Naive thymus-derived CD8-positive, alpha-beta T cell (primary cell): ENCODE measurements at regions not wholly inside any gene's neighbourhood (a gene's known extent, or its start where the extent isn't known, plus 50 kb on each side); places are given as distances from the start of the nearest gene placed in this dataset.
"Not testable (repeated sequence)": the region's sequence is repeated elsewhere in the genome, so short reads cannot be mapped to it uniquely, and the experiment has no call there.

Experiments
- ATAC-seq, 2 donors: fragments of 150-1000 bp; cut with Tn5 transposase in 1 of 2; sonication (Bioruptor Pico), chemical (Tn5 transposase) in 1 of 2; 1 replicate in 1 of 2; 2 replicates in 1 of 2; pipeline ENCODE4 v1.10.0; 2021; ENCODE audit warnings: mild to moderate bottlenecking in 2 of 2, moderate library complexity in 2 of 2
- POLR2A ChIA-PET: fragments of 350-600 bp; sonication (Branson Sonifier 250); formaldehyde crosslinking; loops from one replicate; lab custom pipeline; 2021; ENCODE audit warnings: antibody characterized with exemption; lab: Charles Lee
- DNase-seq, 10 donors: peaks; one replicate each; pipeline versions ENCODE4 v3.0.0 to v3.0.0-alpha.2; 2020 to 2022
- H3K27ac Mint-ChIP-seq, 10 donors: one replicate each; pipeline ENCODE4 v1.8.0; 2020 to 2022; ENCODE audit warnings: mild to moderate bottlenecking in 10 of 10, mixed read lengths in 10 of 10, moderate library complexity in 4 of 10, inconsistent platforms in 1 of 10
- H3K27me3 Mint-ChIP-seq, 5 donors: one replicate each; pipeline ENCODE4 v1.8.0; 2021 to 2022; ENCODE audit warnings: mixed read lengths in 5 of 5
- H3K36me3 Mint-ChIP-seq, 3 donors: one replicate each; pipeline ENCODE4 v1.8.0; 2020 to 2022; ENCODE audit warnings: mixed read lengths in 3 of 3, mild to moderate bottlenecking in 2 of 3, inconsistent platforms in 1 of 3
- H3K4me1 Mint-ChIP-seq, 4 donors: one replicate each; pipeline ENCODE4 v1.8.0; 2021 to 2022; ENCODE audit warnings: mixed read lengths in 4 of 4
- H3K4me3 Mint-ChIP-seq, 10 donors: one replicate each; pipeline ENCODE4 v1.8.0; 2020 to 2022; ENCODE audit warnings: mild to moderate bottlenecking in 10 of 10, mixed read lengths in 10 of 10, moderate library complexity in 6 of 10, inconsistent platforms in 1 of 10
- H3K9me3 Mint-ChIP-seq, 9 donors: one replicate each; pipeline ENCODE4 v1.8.0; 2020 to 2022; ENCODE audit warnings: mixed read lengths in 9 of 9, mild to moderate bottlenecking in 3 of 9, inconsistent platforms in 1 of 9, moderate library complexity in 1 of 9

DNA sequence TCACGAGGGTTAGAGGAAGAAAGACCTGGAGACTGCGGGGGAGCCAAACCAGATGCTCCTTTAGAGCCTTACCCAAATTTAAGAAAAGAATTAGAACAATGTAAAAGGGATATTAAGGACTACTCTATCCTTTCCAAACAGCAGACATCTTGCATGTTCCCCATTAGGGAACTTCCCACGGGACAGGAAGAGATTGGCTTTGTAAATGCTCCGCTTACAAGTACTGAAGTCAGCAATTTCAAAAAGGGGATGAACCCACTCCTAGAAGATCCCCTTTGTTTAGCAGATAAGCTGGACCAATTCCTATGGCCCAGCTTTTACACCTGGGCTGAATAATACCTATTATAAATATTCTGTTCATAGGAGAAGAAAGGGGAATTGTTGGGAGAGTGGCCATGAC lies 74.2 kb downstream of the APOBEC1 start:
- H3K36me3 Mint-ChIP-seq = no peaks in the 10 kb centered on the region
- POLR2A ChIA-PET = no interaction called here

DNA sequence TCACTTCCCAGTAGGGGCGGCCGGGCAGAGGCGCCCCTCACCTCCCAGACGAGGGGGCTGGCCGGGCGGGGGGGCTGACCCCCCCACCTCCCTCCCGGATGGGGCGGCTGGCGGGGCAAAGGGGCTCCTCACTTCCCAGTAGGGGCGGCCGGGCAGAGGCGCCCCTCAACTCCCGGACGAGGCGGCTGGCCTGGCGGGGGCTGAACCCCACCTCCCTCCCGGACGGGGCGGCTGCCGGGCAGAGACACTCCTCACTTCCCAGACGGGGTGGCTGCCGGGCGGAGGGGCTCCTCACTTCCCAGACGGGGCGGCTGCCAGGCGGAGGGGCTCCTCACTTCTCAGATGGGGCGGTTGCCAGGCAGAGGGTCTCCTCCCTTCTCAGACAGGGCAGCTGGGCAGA lies 75.6 kb downstream of the APOBEC1 start:
- H3K27me3 Mint-ChIP-seq = peaks cover 7 to 17% (median 14%) of the 10 kb centered on the region in 5 donors
- ATAC-seq, H3K4me1 Mint-ChIP-seq, DNase-seq, H3K27ac Mint-ChIP-seq, POLR2A ChIA-PET, H3K36me3 Mint-ChIP-seq, H3K4me3 Mint-ChIP-seq, H3K9me3 Mint-ChIP-seq: not testable (repeated sequence)

More for the DNA sequence above, 74.2 kb downstream of the APOBEC1 start:
- H3K27ac Mint-ChIP-seq = peak overlapping the region in 1 of 10 donors; percentile 45
- H3K4me3 Mint-ChIP-seq = no peak overlapping the region
- H3K4me1 Mint-ChIP-seq = peaks cover 2 to 8% (median 3%) of the 10 kb centered on the region in 4 donors
- no peak for DNase-seq
- peaks cover 5 to 12% (median 9%) of the 10 kb centered on the region in 5 donors for H3K27me3 Mint-ChIP-seq
- ATAC-seq = no peak
- peaks cover 0 to 2% (median 0%) of the 10 kb centered on the region in 9 donors for H3K9me3 Mint-ChIP-seq

DNA sequence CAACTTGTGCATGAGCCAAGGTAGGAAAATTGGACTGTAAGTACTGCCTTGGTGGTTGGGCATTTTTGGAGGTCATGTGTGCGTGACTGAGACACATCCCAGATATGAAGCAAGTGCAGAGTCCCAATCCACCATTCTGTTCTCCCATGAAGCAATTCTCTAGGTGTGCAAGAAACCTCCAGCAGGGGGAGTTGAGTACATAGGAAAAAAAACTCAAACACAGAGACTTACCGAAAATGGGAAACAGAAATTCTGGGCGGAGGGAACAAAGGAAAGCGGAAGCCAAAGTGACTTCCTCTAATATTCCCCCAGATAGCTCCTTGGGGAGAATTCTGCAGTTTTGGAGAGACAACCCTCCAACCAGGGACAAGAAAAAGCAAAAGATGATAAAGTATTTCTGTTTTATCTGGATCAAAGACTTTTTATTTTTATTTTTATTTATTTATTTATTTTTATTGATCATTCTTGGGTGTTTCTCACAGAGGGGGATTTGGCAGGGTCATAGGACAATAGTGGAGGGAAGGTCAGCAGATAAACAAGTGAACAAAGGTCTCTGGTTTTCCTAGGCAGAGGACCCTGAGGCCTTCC lies 76.9 kb downstream of the APOBEC1 start:
- DNase-seq = peak in 8 of 10 donors; percentile 10 to 57 (median 38)
- POLR2A ChIA-PET, H3K9me3 Mint-ChIP-seq, H3K4me1 Mint-ChIP-seq, H3K36me3 Mint-ChIP-seq, H3K27ac Mint-ChIP-seq, H3K4me3 Mint-ChIP-seq: not testable (repeated sequence)
- H3K27me3 Mint-ChIP-seq = peaks cover 8 to 30% (median 21%) of the 10 kb centered on the region in 5 donors
- peak in 1 of 2 donors; percentile 54 for ATAC-seq

DNA sequence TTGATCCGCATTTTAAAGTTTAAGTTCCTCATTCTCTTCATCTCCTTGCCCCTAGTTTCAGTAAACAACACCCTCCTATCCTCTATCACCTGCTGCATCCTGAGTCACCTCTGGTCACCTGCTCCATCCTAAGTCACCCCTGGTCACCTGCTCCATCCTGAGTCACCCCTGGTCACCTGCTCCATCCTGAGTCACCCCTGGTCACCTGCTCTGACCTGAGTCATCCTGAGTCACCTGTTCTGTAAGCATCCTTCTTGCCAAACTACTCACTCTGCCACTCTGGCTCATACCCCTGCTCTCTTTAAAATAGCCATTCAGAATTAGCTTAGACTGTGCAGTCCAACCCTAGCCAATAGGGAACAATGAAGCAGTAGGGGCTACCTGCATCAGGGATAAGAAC lies 80.6 kb upstream of the CD163 start:
- POLR2A ChIA-PET, H3K36me3 Mint-ChIP-seq, H3K27ac Mint-ChIP-seq, H3K4me1 Mint-ChIP-seq, H3K4me3 Mint-ChIP-seq, DNase-seq, ATAC-seq: not testable (repeated sequence)
- H3K9me3 Mint-ChIP-seq = peaks cover 0 to 17% (median 5%) of the 10 kb centered on the region in 9 donors
- peaks cover 10 to 41% (median 19%) of the 10 kb centered on the region in 5 donors for H3K27me3 Mint-ChIP-seq

DNA sequence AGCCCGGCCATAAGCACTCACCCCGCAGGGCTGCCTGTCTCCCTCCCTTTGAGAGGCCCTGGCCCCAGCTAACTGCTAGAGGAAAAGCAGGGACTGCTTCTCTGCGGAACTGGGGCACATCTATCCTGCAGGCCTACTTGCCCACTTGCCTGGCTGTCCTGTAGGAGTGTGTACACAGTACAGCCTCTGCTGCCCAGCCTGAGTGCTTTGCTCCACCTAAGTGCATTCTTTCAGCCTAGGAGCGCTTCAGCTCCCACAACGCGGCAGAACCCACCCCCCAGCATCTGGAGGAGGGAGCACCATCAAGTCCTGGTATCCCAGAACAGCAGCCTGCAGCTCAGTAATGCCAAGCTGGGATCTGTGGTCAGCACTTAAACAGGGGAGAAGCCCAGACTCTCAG lies 79.9 kb upstream of the CD163 start:
- Mint-ChIP-seq H3K4me3 (no peak overlapping the region), H3K9me3 (peaks cover 0 to 24% (median 8%) of the 10 kb centered on the region in 9 donors), H3K27me3 (peaks cover 9 to 41% (median 19%) of the 10 kb centered on the region in 5 donors), H3K27ac (no peak overlapping the region), H3K4me1 (peaks cover 0 to 2% (median under 1%) of the 10 kb centered on the region in 4 donors), H3K36me3 (peaks cover 0 to 15% (median 6%) of the 10 kb centered on the region in 3 donors)
- DNase-seq = no peak
- no peak for ATAC-seq
- POLR2A ChIA-PET = no interaction called here

DNA sequence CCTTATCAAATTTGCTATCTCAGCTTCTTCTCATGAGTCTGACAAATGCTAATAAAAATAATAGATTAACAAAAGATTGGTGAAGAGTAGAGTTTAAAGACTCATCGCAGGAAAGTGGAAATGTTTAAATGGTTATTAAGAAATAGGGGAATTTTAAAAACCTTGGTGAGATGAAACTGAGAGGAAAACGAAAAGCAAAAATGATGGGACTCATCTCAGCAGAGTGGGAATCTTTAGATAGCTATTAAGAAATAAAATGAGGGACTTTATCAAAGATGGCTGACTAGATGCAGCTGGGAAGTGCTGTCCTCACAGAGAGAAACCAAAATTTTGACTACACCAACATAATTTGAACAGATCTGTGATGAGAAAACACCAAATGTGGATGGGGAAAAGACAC lies 79.2 kb upstream of the CD163 start:
- no peak for DNase-seq
- H3K36me3 Mint-ChIP-seq = peaks cover 0 to 15% (median 6%) of the 10 kb centered on the region in 3 donors
- ATAC-seq = no peak
- H3K4me3 Mint-ChIP-seq = no peak overlapping the region
- H3K27ac Mint-ChIP-seq = no peak overlapping the region
- peaks cover 0 to 28% (median 10%) of the 10 kb centered on the region in 9 donors for H3K9me3 Mint-ChIP-seq
- H3K27me3 Mint-ChIP-seq = peaks cover 9 to 41% (median 19%) of the 10 kb centered on the region in 5 donors
- POLR2A ChIA-PET = no interaction called here
- peaks cover 0 to 2% (median 0%) of the 10 kb centered on the region in 4 donors for H3K4me1 Mint-ChIP-seq

DNA sequence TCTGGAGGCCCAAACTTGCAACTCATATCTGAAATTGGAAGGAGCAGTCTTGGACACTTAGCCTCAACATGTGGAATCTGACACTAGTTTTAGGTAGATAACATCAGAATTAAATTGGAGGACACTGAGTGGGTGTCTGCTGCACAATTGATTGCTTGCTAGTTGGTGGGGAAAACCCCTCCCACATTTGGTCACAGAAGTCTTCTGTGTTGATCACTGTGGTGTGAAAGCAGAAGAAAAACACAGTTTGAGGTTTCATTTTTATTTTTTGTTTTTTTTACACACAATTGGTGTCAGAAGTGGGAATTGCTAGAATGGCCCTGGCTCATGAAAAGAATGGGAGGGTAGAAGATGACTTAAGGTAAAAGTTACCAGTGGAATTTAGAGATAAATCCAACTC lies 78.0 kb upstream of the CD163 start:
- Mint-ChIP-seq H3K27ac (no peak overlapping the region), H3K36me3 (peaks cover 0 to 15% (median 6%) of the 10 kb centered on the region in 3 donors), H3K4me1 (peaks cover 0 to 2% (median 0%) of the 10 kb centered on the region in 4 donors), H3K4me3 (no peak overlapping the region), H3K27me3 (peaks cover 9 to 41% (median 16%) of the 10 kb centered on the region in 5 donors), H3K9me3 (peaks cover 0 to 33% (median 10%) of the 10 kb centered on the region in 9 donors)
- DNase-seq (no peak), ATAC-seq (no peak)
- POLR2A ChIA-PET = interaction anchor here (0.6 kb wide), 1 partner anchor 341 kb away, joined by 3 read pairs; no protein-coding TSS in a partner anchor

DNA sequence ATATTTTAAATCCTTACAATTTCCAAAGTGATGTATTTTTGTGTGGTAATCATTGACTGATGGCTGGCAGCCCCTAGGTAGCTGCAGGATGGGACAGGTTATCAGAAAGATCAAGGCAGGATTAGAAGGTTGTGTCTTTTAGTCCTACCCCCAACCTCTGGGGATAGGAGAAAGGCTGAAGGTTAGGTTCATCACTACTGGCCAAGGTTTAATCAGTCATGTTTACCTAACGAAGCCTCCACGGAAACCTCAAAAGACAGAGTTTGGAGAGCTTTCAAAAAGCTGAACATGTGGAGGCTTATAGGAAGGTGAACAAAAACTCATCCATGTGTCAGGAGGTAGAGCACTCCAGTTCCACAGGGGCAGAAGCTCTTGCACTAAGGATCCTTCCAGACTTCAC lies 77.5 kb upstream of the CD163 start:
- Mint-ChIP-seq H3K4me3 (no peak overlapping the region), H3K36me3 (peaks cover 0 to 15% (median 6%) of the 10 kb centered on the region in 3 donors), H3K9me3 (peaks cover 0 to 33% (median 16%) of the 10 kb centered on the region in 9 donors), H3K27me3 (peaks cover 9 to 41% (median 13%) of the 10 kb centered on the region in 5 donors), H3K27ac (no peak overlapping the region), H3K4me1 (peaks cover 0 to 2% (median 0%) of the 10 kb centered on the region in 4 donors)
- POLR2A ChIA-PET = interaction anchor here (0.6 kb wide), 1 partner anchor 342 kb away, joined by 3 read pairs; no protein-coding TSS in a partner anchor
- ATAC-seq (no peak), DNase-seq (no peak)

DNA sequence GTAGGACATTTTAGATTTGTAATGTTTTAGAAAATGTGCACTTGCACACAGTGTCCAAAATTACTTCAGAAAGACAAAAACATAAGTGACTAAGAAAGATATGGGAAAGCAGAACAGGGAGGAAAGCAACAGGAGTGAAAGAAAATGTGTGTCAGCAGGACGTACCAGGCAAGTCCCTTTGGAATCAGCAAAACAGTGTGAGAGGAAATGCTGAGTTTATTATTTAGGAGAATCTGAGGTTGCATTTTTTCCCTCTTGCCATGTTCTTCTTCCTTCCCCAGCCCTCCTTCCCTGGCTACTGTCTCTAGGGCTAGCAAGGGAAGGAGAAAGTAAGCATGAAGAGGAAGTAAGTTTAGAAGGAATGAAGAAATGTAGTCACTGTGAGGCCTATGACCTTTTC lies 67.7 kb upstream of the CD163 start:
- no peak overlapping the region for H3K4me3 Mint-ChIP-seq
- no peaks in the 10 kb centered on the region for H3K4me1 Mint-ChIP-seq
- H3K9me3 Mint-ChIP-seq = peaks cover 0 to 12% (median 5%) of the 10 kb centered on the region in 9 donors

DNA sequence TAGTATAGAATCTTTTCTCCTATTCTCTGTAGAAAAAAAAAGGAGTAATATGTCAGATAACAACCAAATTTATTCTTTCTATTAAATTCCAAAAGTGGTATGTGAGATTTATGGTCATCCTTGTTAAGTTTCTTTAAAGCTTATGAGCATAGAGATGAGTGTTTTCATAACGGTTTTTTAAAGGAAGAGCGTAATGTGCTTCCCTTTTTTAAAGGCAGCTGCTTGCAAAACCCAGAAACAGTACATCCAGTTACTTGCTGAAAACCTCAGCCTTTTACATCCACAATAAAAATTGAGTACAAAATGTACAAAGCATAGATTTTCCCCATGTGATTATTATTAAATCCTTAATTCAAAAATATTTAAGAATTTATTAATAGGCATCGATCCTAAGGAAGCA lies 53.6 kb upstream of the CD163 start:
- Mint-ChIP-seq H3K36me3 (peaks cover 0 to under 1% (median 0%) of the 10 kb centered on the region in 3 donors), H3K9me3 (peaks cover 0 to 6% (median 2%) of the 10 kb centered on the region in 9 donors), H3K4me3 (no peak overlapping the region), H3K27ac (no peak overlapping the region), H3K27me3 (peaks cover 8 to 27% (median 11%) of the 10 kb centered on the region in 5 donors), H3K4me1 (no peaks in the 10 kb centered on the region)
- DNase-seq = no peak
- ATAC-seq = no peak
- POLR2A ChIA-PET = no interaction called here

More for the DNA sequence above, 67.7 kb upstream of the CD163 start:
- H3K27me3 Mint-ChIP-seq = peaks cover 14 to 33% (median 15%) of the 10 kb centered on the region in 5 donors
- H3K36me3 Mint-ChIP-seq = peaks cover 0 to 4% (median 0%) of the 10 kb centered on the region in 3 donors
- DNase-seq (no peak), ATAC-seq (no peak)
- H3K27ac Mint-ChIP-seq = no peak overlapping the region
- POLR2A ChIA-PET = no interaction called here

DNA sequence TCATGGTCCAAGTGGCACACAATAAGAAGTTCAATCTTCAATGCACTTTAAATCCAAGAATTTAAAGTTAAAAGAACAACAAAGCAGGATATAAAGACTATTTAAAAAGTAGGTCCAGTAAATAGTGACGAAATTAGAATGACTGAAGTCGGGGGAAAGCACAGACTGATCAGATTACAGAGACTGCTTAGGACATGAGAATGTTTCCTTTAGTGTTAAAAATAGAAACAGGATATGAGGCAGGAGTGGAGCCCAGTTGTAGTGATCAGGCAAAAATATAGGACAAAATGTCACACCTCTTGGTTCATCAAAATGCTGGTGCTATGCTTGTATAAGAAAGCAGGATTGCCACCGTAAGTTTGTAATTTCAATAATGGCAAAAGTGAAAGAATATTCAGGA lies 52.2 kb upstream of the CD163 start:
- DNase-seq (no peak), ATAC-seq (no peak)
- POLR2A ChIA-PET = no interaction called here
- H3K36me3 Mint-ChIP-seq = peaks cover 0 to 13% (median 5%) of the 10 kb centered on the region in 3 donors
- peaks cover 12 to 26% (median 15%) of the 10 kb centered on the region in 5 donors for H3K27me3 Mint-ChIP-seq
- H3K27ac Mint-ChIP-seq = no peak overlapping the region
- peak overlapping the region in 1 of 10 donors; percentile 32 for H3K4me3 Mint-ChIP-seq
- peaks cover 0 to 17% (median 16%) of the 10 kb centered on the region in 9 donors for H3K9me3 Mint-ChIP-seq
- H3K4me1 Mint-ChIP-seq = no peaks in the 10 kb centered on the region

DNA sequence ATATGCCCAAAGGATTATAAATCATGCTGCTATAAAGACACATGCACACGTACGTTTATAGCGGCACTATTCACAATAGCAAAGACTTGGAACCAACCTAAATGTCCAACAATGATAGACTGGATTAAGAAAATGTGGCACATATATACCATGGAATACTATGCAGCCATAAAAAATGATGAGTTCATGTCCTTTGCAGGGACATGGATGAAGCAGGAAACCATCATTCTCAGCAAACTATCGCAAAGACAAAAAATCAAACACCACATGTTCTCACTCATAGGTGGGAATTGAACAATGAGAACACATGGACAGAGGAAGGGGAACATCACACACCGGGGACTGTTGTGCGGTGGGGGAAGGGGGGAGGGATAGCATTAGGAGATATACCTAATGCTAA lies 51.3 kb upstream of the CD163 start:
- peaks cover 12 to 23% (median 14%) of the 10 kb centered on the region in 5 donors for H3K27me3 Mint-ChIP-seq
- H3K4me1 Mint-ChIP-seq, POLR2A ChIA-PET, H3K4me3 Mint-ChIP-seq, H3K27ac Mint-ChIP-seq, DNase-seq, ATAC-seq: not testable (repeated sequence)
- H3K9me3 Mint-ChIP-seq = peaks cover 0 to 23% (median 19%) of the 10 kb centered on the region in 9 donors
- peaks cover 2 to 17% (median 5%) of the 10 kb centered on the region in 3 donors for H3K36me3 Mint-ChIP-seq
